ENCODE measurements at regions not wholly inside any gene's neighbourhood (a gene's known extent, or its start where the extent isn't known, plus 50 kb on each side); places are given as distances from the start of the nearest gene placed in this dataset.

GRCh38 chr5:163631856-163632255 lies 126.4 kb downstream of the MAT2B start:
- TF ChIP-seq POLR2AphosphoS5 (IDR thresholded peaks at IDR 0.05; ENCODE audit: borderline replicate concordance, low read depth, low read length) (no peak), EZH2 (IDR thresholded peaks at IDR 0.05) (no peak), FOXP2 (optimal IDR thresholded peaks at IDR 0.05; ENCODE audit: control extremely low read depth, extremely low read length, insufficient read depth) (no peak)
